H9 (cell line): ENCODE measurements at regions not wholly inside any gene's neighbourhood (a gene's known extent, or its start where the extent isn't known, plus 50 kb on each side); places are given as distances from the start of the nearest gene placed in this dataset.

ENCODE experiments used
- DNase-seq: peaks from one replicate; pipeline ENCODE4 v3.0.0-alpha.2; 2017
- H2AFZ ChIP-seq: one replicate; pipeline ENCODE4 v1.6.1; 2013; ENCODE audit warnings: mild to moderate bottlenecking, low read length, control low read depth, moderate library complexity
- H2AK5ac ChIP-seq: 2 replicates; pipeline ENCODE4 v1.6.1; 2013; ENCODE audit warnings: low read length, control low read depth, mixed read lengths; ENCODE audit not compliant: insufficient read length
- H2BK120ac ChIP-seq: one replicate; pipeline ENCODE4 v1.6.1; 2013; ENCODE audit warnings: low read depth, mild to moderate bottlenecking, low read length, control low read depth, inconsistent platforms; ENCODE audit not compliant: poor library complexity, severe bottlenecking
- H2BK12ac ChIP-seq: 2 replicates; pipeline ENCODE4 v1.6.1; 2013; ENCODE audit warnings: low read length, control low read depth, mixed read lengths, low read depth; ENCODE audit not compliant: insufficient read length
- H2BK15ac ChIP-seq: 2 replicates; pipeline ENCODE4 v1.6.1; 2013; ENCODE audit warnings: low read depth, low read length, control low read depth
- H2BK20ac ChIP-seq: one replicate; pipeline ENCODE4 v1.6.1; 2013; ENCODE audit warnings: low read depth, mild to moderate bottlenecking, low read length, control low read depth, inconsistent platforms; ENCODE audit not compliant: poor library complexity, severe bottlenecking
- H2BK5ac ChIP-seq: 2 replicates; pipeline ENCODE4 v1.6.1; 2013; ENCODE audit warnings: low read length, control low read depth, mixed read lengths; ENCODE audit not compliant: insufficient read length
- H3K14ac ChIP-seq: 2 replicates; pipeline ENCODE4 v1.6.1; 2013; ENCODE audit warnings: low read length, control low read depth; ENCODE audit not compliant: insufficient read depth
- H3K18ac ChIP-seq: 2 replicates; pipeline ENCODE4 v1.6.1; 2013; ENCODE audit warnings: low read depth, mild to moderate bottlenecking, mixed read lengths, low read length, control low read depth; ENCODE audit not compliant: insufficient read length
- H3K23ac ChIP-seq: 2 replicates; pipeline ENCODE4 v1.6.1; 2013; ENCODE audit warnings: low read length, control low read depth, mixed read lengths, low read depth; ENCODE audit not compliant: insufficient read length
- H3K23me2 ChIP-seq: 2 replicates; pipeline ENCODE4 v1.6.1; 2013; ENCODE audit warnings: low read depth, mild to moderate bottlenecking, mixed read lengths, low read length, control low read depth; ENCODE audit not compliant: insufficient read length, poor library complexity, severe bottlenecking
- H3K27ac ChIP-seq: 2 replicates; pipeline ENCODE4 v1.5.1; 2013; ENCODE audit warnings: low read length, control low read depth, mixed read lengths, low read depth; ENCODE audit not compliant: insufficient read length
- H3K27me3 ChIP-seq: 2 replicates; pipeline ENCODE4 v1.6.1; 2013; ENCODE audit warnings: low read length, control low read depth, inconsistent platforms; ENCODE audit not compliant: insufficient read depth
- H3K4ac ChIP-seq: 2 replicates; pipeline ENCODE4 v1.6.1; 2013; ENCODE audit warnings: low read depth, mild to moderate bottlenecking, control low read depth, inconsistent platforms, low read length, moderate library complexity
- H3K4me1 ChIP-seq: 2 replicates; pipeline ENCODE4 v1.6.1; 2013; ENCODE audit warnings: low read length, control low read depth, inconsistent platforms; ENCODE audit not compliant: insufficient read depth
- H3K4me2 ChIP-seq: 2 replicates; pipeline ENCODE4 v1.6.1; 2013; ENCODE audit warnings: low read length, control low read depth, mixed read lengths; ENCODE audit not compliant: insufficient read length, insufficient read depth
- H3K56ac ChIP-seq: 2 replicates; pipeline ENCODE4 v1.6.1; 2013; ENCODE audit warnings: low read depth, mild to moderate bottlenecking, mixed read lengths, low read length, control low read depth; ENCODE audit not compliant: insufficient read length
- H3K79me1 ChIP-seq: 2 replicates; pipeline ENCODE4 v1.6.1; 2013; ENCODE audit warnings: low read depth, mild to moderate bottlenecking, moderate library complexity, low read length, control low read depth, inconsistent platforms; ENCODE audit not compliant: insufficient read depth, poor library complexity, severe bottlenecking
- H3K79me2 ChIP-seq: 2 replicates; pipeline ENCODE4 v1.6.1; 2013; ENCODE audit warnings: low read length, control low read depth, inconsistent platforms; ENCODE audit not compliant: insufficient read depth
- H3K9ac ChIP-seq: 2 replicates; pipeline ENCODE4 v1.6.1; 2013; ENCODE audit warnings: low read length, control low read depth, mixed read lengths; ENCODE audit not compliant: insufficient read length; ENCODE audit errors: extremely low read depth
- H3K9me3 ChIP-seq: one replicate; pipeline ENCODE4 v1.6.1; 2013; ENCODE audit warnings: low read depth, low read length, inconsistent platforms; ENCODE audit not compliant: control insufficient read depth
- H3T11ph ChIP-seq: one replicate; pipeline ENCODE4 v1.6.1; 2013; ENCODE audit warnings: mild to moderate bottlenecking, low read length, control low read depth, inconsistent platforms
- H4K20me1 ChIP-seq: one replicate; pipeline ENCODE4 v1.6.1; 2013; ENCODE audit not compliant: control insufficient read depth, insufficient read length, insufficient read depth
- H4K5ac ChIP-seq: 2 replicates; pipeline ENCODE4 v1.6.1; 2013; ENCODE audit warnings: low read depth, mild to moderate bottlenecking, mixed read lengths, low read length, control low read depth; ENCODE audit not compliant: insufficient read length
- H4K8ac ChIP-seq: replicated peaks from 2 replicates; pipeline ENCODE4 v1.6.1; 2013; ENCODE audit warnings: low read length, control low read depth, mixed read lengths, low read depth; ENCODE audit not compliant: insufficient read length
- H4K91ac ChIP-seq: 2 replicates; pipeline ENCODE4 v1.6.1; 2013; ENCODE audit warnings: low read depth, mild to moderate bottlenecking, moderate library complexity, mixed read lengths, low read length, control low read depth; ENCODE audit not compliant: insufficient read length
- H3K27ac Mint-ChIP-seq, 3 experiments: 2 replicates in 2 of 3; 3 replicates in 1 of 3; pipeline ENCODE4 v1.8.0; 2020 to 2021; ENCODE audit warnings: mixed read lengths in 3 of 3, mild to moderate bottlenecking in 1 of 3, moderate library complexity in 1 of 3
- H3K27me3 Mint-ChIP-seq: 2 replicates; pipeline ENCODE4 v1.8.0; 2021; ENCODE audit warnings: low read depth, mild to moderate bottlenecking, moderate library complexity, mixed read lengths
- H3K36me3 Mint-ChIP-seq, 3 experiments: 2 replicates in 2 of 3; 3 replicates in 1 of 3; pipeline ENCODE4 v1.8.0; 2020 to 2021; ENCODE audit warnings: low read depth in 3 of 3, mixed read lengths in 3 of 3; ENCODE audit not compliant: insufficient read depth in 1 of 3
- H3K4me1 Mint-ChIP-seq, 2 experiments: 2 replicates each; pipeline ENCODE4 v1.8.0; 2020; ENCODE audit warnings: mixed read lengths in 2 of 2
- H3K4me3 Mint-ChIP-seq, 2 experiments: 2 replicates in 1 of 2; 3 replicates in 1 of 2; pipeline ENCODE4 v1.8.0; 2020 to 2021; ENCODE audit warnings: mild to moderate bottlenecking in 2 of 2, mixed read lengths in 2 of 2, moderate library complexity in 1 of 2
- H3K9me3 Mint-ChIP-seq, 2 experiments: 2 replicates in 1 of 2; 3 replicates in 1 of 2; pipeline ENCODE4 v1.8.0; 2020; ENCODE audit warnings: mild to moderate bottlenecking in 2 of 2, mixed read lengths in 2 of 2, moderate library complexity in 1 of 2
- WGBS: extraction: QIAGEN DNeasy Blood & Tissue Kit; methylation state at CpG from one replicate; pipeline ENCODE4 v1.1.7; 2013; ENCODE audit warnings: missing lambda C conversion rate, low lambda C conversion rate, mixed read lengths; ENCODE audit not compliant: insufficient read length; ENCODE audit errors: extremely low coverage; 5-methylcytosine and 5-hydroxymethylcytosine counted together
- TF ChIP-seq, protein P1 (sequence below): fragments of 200-600 bp; sonication (generic); conservative IDR thresholded peaks from 3 replicates; pipeline ENCODE4 v1.8.0; 2021; ENCODE audit warnings: antibody characterized with exemption, mild to moderate bottlenecking

DNA sequence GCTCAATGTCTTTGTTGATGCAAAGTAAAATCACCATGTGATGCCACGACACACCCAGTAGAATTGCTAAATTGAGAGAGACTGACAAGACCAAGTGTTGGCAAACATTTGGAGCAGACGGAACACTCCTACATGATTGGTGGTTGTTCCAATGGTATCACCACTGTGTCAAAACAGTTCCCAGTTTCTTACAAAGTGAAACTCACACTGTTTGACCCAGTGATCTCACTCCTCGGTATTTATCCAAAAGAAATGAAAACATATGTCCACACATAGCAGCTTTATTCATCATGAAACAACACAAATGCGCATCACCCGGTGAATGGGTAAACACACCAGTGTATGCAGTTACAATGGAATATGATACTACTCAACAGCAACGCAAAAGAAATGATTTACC, 74.0 kb upstream of the SULF2 start:
- no peak overlapping the region for H2BK12ac ChIP-seq
- H3K79me2 ChIP-seq = no peaks in the 10 kb centered on the region
- no peak overlapping the region for H3K14ac ChIP-seq
- Mint-ChIP-seq H3K27ac (no peak overlapping the region), H3K27me3 (peaks cover 2% of the 10 kb centered on the region), H3K9me3 (peaks cover 22 to 31% of the 10 kb centered on the region in 2 experiments), H3K4me3 (no peak overlapping the region), H3K4me1 (peaks cover 12 to 14% of the 10 kb centered on the region in 2 experiments), H3K36me3 (peaks cover 3 to 21% (median 11%) of the 10 kb centered on the region in 3 experiments; a peak in 6 of 7 replicates)
- no peaks in the 10 kb centered on the region for H3K23me2 ChIP-seq
- H2BK20ac ChIP-seq = no peak overlapping the region
- H2AFZ ChIP-seq = no peak overlapping the region
- H4K20me1 ChIP-seq = no peaks in the 10 kb centered on the region
- H3K4ac ChIP-seq = no peak overlapping the region
- no peak overlapping the region for H4K5ac ChIP-seq
- no peaks in the 10 kb centered on the region for H3K79me1 ChIP-seq
- H3K4me1 ChIP-seq = no peaks in the 10 kb centered on the region
- H3K9me3 ChIP-seq = no peaks in the 10 kb centered on the region
- no peak overlapping the region for H3K9ac ChIP-seq
- no peak overlapping the region for H3K23ac ChIP-seq
- no peak overlapping the region for H2AK5ac ChIP-seq
- H3K27me3 ChIP-seq = no peaks in the 10 kb centered on the region
- H3T11ph ChIP-seq = no peak overlapping the region
- H2BK15ac ChIP-seq = no peak overlapping the region
- H3K56ac ChIP-seq = no peak overlapping the region
- TF ChIP-seq, protein P1, sequence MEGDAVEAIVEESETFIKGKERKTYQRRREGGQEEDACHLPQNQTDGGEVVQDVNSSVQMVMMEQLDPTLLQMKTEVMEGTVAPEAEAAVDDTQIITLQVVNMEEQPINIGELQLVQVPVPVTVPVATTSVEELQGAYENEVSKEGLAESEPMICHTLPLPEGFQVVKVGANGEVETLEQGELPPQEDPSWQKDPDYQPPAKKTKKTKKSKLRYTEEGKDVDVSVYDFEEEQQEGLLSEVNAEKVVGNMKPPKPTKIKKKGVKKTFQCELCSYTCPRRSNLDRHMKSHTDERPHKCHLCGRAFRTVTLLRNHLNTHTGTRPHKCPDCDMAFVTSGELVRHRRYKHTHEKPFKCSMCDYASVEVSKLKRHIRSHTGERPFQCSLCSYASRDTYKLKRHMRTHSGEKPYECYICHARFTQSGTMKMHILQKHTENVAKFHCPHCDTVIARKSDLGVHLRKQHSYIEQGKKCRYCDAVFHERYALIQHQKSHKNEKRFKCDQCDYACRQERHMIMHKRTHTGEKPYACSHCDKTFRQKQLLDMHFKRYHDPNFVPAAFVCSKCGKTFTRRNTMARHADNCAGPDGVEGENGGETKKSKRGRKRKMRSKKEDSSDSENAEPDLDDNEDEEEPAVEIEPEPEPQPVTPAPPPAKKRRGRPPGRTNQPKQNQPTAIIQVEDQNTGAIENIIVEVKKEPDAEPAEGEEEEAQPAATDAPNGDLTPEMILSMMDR = no peak
- H3K4me2 ChIP-seq = no peak overlapping the region
- H3K18ac ChIP-seq = no peak overlapping the region
- no peak overlapping the region for H2BK5ac ChIP-seq
- no CpG with 5 or more reads among the region's 6 CpGs for WGBS
- H4K91ac ChIP-seq = no peak overlapping the region
- no peak overlapping the region for H2BK120ac ChIP-seq
- no peak for DNase-seq
- no peak overlapping the region for H3K27ac ChIP-seq
- H4K8ac ChIP-seq = no peak overlapping the region
